Panc1 (cell line): ENCODE measurements at regions not wholly inside any gene's neighbourhood (a gene's known extent, or its start where the extent isn't known, plus 50 kb on each side); places are given as distances from the start of the nearest gene placed in this dataset.

ENCODE experiments used
- ATAC-seq: fragments of 200-7000 bp; cut with Tn5 transposase; 2 replicates; pipeline ENCODE4 v1.9.1; 2020; ENCODE audit warnings: mild to moderate bottlenecking, moderate library complexity
- BruUV-seq: library from RNA; stranded (reverse); fragments of 400-500 nt; replicated peaks from 2 replicates; lab custom pipeline; 2021; lab: Mats Ljungman, UMichigan
- CTCF ChIA-PET: fragments of 300-600 bp; sonication (Branson Sonifier 250); formaldehyde crosslinking; loops from one replicate; lab custom pipeline; 2022; ENCODE audit warnings: antibody characterized with exemption; lab: Charles Lee
- POLR2A ChIA-PET: fragments of 300-600 bp; sonication (Branson Sonifier 250); formaldehyde crosslinking; loops from one replicate; lab custom pipeline; 2022; ENCODE audit warnings: antibody characterized with exemption; lab: Charles Lee
- DNase-seq: peaks from one replicate; pipeline ENCODE4 v3.0.0-alpha.2; 2010; ENCODE audit warnings: low read depth, low spot score
- H3K27ac ChIP-seq: 2 replicates; pipeline ENCODE4 v1.5.1; 2011; ENCODE audit warnings: mild to moderate bottlenecking, low read length, inconsistent platforms
- H3K27me3 ChIP-seq: fragments of 200-500 bp; sonication (Bioruptor generic); 2 replicates; pipeline ENCODE4 v1.6.0; 2014; ENCODE audit warnings: low read length, inconsistent platforms; ENCODE audit not compliant: control insufficient read depth, insufficient read depth
- H3K36me3 ChIP-seq: fragments of 200-500 bp; sonication (Bioruptor generic); 2 replicates; pipeline ENCODE4 v1.5.1; 2014; ENCODE audit warnings: inconsistent platforms, mild to moderate bottlenecking, low read length, moderate library complexity; ENCODE audit not compliant: control insufficient read depth, insufficient read depth
- H3K4me1 ChIP-seq: 2 replicates; pipeline ENCODE4 v1.5.1; 2011; ENCODE audit warnings: inconsistent platforms, mild to moderate bottlenecking, low read length, moderate library complexity; ENCODE audit not compliant: control insufficient read depth, insufficient read depth
- H3K4me3 ChIP-seq, 2 experiments: 2 replicates each; pipeline ENCODE4 v1.5.1; 2011 to 2012; ENCODE audit warnings: low read depth in 2 of 2, low read length in 2 of 2, mild to moderate bottlenecking in 2 of 2, inconsistent platforms in 1 of 2, moderate library complexity in 1 of 2
- H3K9me3 ChIP-seq: fragments of 200-500 bp; sonication (Bioruptor generic); 2 replicates; pipeline ENCODE4 v1.5.1; 2014; ENCODE audit warnings: low read depth, mild to moderate bottlenecking, inconsistent platforms, low read length, moderate library complexity; ENCODE audit not compliant: control insufficient read depth, insufficient read depth
- CTCF ChIP-seq: fragments of 450-650 bp; IDR thresholded peaks from 2 replicates; pipeline ENCODE4 v1.5.1; 2017; ENCODE audit warnings: mild to moderate bottlenecking
- POLR2AphosphoS5 ChIP-seq: IDR thresholded peaks from 2 replicates; pipeline ENCODE4 v1.6.1; 2012; ENCODE audit warnings: mild to moderate bottlenecking, low read depth, low read length, moderate library complexity
- REST ChIP-seq, 2 experiments: IDR thresholded peaks; 2 replicates each; pipeline ENCODE4 v1.6.1; 2011 to 2012; ENCODE audit warnings: low read depth in 2 of 2, control low read depth in 1 of 2, low read length in 1 of 2, mild to moderate bottlenecking in 1 of 2, moderate library complexity in 1 of 2; ENCODE audit not compliant: insufficient read depth in 1 of 2
- SIN3A ChIP-seq: IDR thresholded peaks from 2 replicates; pipeline ENCODE4 v1.6.1; 2012; ENCODE audit warnings: low read depth, mild to moderate bottlenecking, low read length, moderate library complexity, borderline replicate concordance; ENCODE audit not compliant: insufficient read depth
- TCF7L2 ChIP-seq: IDR thresholded peaks from 2 replicates; pipeline ENCODE4 v1.6.1; 2011; ENCODE audit warnings: mild to moderate bottlenecking, low read depth, low read length, inconsistent platforms
- in situ Hi-C: cut with HindIII; loops from 2 replicates; pipeline ENCODE4 v1.10.0; 2016; ENCODE audit warnings: low sequenced_read_pairs, low pct_unique_long_range_greater_than_20kb
- intact Hi-C: fragments of 100-400 bp; cut with micrococcal nuclease; formaldehyde crosslinking; loops from one replicate; pipeline ENCODE4 v1.10.0; 2022; ENCODE audit not compliant: unreplicated experiment

- in situ Hi-C loops, result no loop called here
- BruUV-seq, result no TSS peak
Observed at GRCh38 chr18:59810183-59810582, 89.6 kb upstream of the PMAIP1 start.

GRCh38 chr18:59802031-59802430 lies 97.8 kb upstream of the PMAIP1 start:
- POLR2A ChIA-PET, result no interaction called here
- Histone ChIP-seq H3K36me3 (no peaks in the 10 kb centered on the region), H3K9me3 (no peaks in the 10 kb centered on the region), H3K4me3 (no peak overlapping the region), H3K4me1 (no peaks in the 10 kb centered on the region), H3K27me3 (no peaks in the 10 kb centered on the region), H3K27ac (no peak overlapping the region)
- CTCF ChIA-PET, result no interaction called here
- BruUV-seq, result no TSS peak
- no peak for DNase-seq
- intact Hi-C loops, result no loop called here
- TF ChIP-seq TCF7L2, result no peak
- no peak for TF ChIP-seq CTCF
- no peak for TF ChIP-seq POLR2AphosphoS5
- TF ChIP-seq REST (IDR thresholded peaks at IDR 0.05; ENCODE audit: insufficient read depth in 1 of 2, low read depth in 2 of 2, low read length in 1 of 2), result no peak
- no peak for TF ChIP-seq SIN3A
- in situ Hi-C loops, result no loop called here
- no peak for ATAC-seq

More at GRCh38 chr18:59810183-59810582, 89.6 kb upstream of the PMAIP1 start:
- H3K27ac ChIP-seq, result no peak overlapping the region
- no peak overlapping the region for H3K4me3 ChIP-seq
- H3K9me3 ChIP-seq, result no peaks in the 10 kb centered on the region
- ChIA-PET POLR2A (interaction anchor here (0.7 kb wide), 1 partner anchor 1577 kb away, joined by 3 read pairs; no protein-coding TSS in a partner anchor), CTCF (no interaction called here)
- H3K27me3 ChIP-seq, result no peaks in the 10 kb centered on the region; the same call in 1 of the 2 replicates
- no peak for TF ChIP-seq SIN3A
- no peak for TF ChIP-seq POLR2AphosphoS5
- no peak for TF ChIP-seq REST (IDR thresholded peaks at IDR 0.05; ENCODE audit: insufficient read depth in 1 of 2, low read depth in 2 of 2, low read length in 1 of 2)
- TF ChIP-seq TCF7L2, result no peak
- TF ChIP-seq CTCF, result no peak
- H3K4me1 ChIP-seq, result no peaks in the 10 kb centered on the region
- intact Hi-C loops, result no loop called here
- DNase-seq, result no peak
- H3K36me3 ChIP-seq, result no peaks in the 10 kb centered on the region
- ATAC-seq, result no peak
